ENCODE measurements at regions not wholly inside any gene's neighbourhood (a gene's known extent, or its start where the extent isn't known, plus 50 kb on each side); places are given as distances from the start of the nearest gene placed in this dataset.

GRCh38 chr22:49291169-49291568, 536.5 kb downstream of the BRD1 start:
- Mint-ChIP-seq H3K27ac (ENCODE audit: unreplicated experiment) (no peak overlapping the region), H3K4me1 (no peaks in the 10 kb centered on the region), H3K4me3 (no peak overlapping the region), H3K36me3 (ENCODE audit: low read depth) (no peaks in the 10 kb centered on the region), H3K9me3 (peaks cover 10% of the 10 kb centered on the region), H3K27me3 (ENCODE audit: low read depth) (peaks cover 3% of the 10 kb centered on the region)
- TF ChIP-seq CTCF (conservative IDR thresholded peaks at IDR 0.05), result no peak
- DNase-seq (ENCODE audit: low read depth, low spot score), result no peak

GRCh38 chr22:49290711-49291110, 537.0 kb downstream of the BRD1 start:
- Mint-ChIP-seq H3K9me3 (peaks cover 10% of the 10 kb centered on the region), H3K36me3 (ENCODE audit: low read depth) (no peaks in the 10 kb centered on the region)
- DNase-seq (ENCODE audit: low read depth, low spot score), result no peak

GRCh38 chr22:49289822-49290679, 537.6 kb downstream of the BRD1 start:
- no peaks in the 10 kb centered on the region for H3K4me1 Mint-ChIP-seq
- H3K27ac Mint-ChIP-seq (ENCODE audit: unreplicated experiment), result no peak overlapping the region
- H3K27me3 Mint-ChIP-seq (ENCODE audit: low read depth), result peaks cover 3% of the 10 kb centered on the region
- no peak for DNase-seq (ENCODE audit: low read depth, low spot score)
- TF ChIP-seq CTCF (conservative IDR thresholded peaks at IDR 0.05), result no peak
- no peaks in the 10 kb centered on the region for H3K36me3 Mint-ChIP-seq (ENCODE audit: low read depth)
- peaks cover 10% of the 10 kb centered on the region for H3K9me3 Mint-ChIP-seq
- no peak overlapping the region for H3K4me3 Mint-ChIP-seq

More at GRCh38 chr22:49290711-49291110, 537.0 kb downstream of the BRD1 start:
- no peak overlapping the region for H3K4me3 Mint-ChIP-seq
- TF ChIP-seq CTCF (conservative IDR thresholded peaks at IDR 0.05), result no peak
- H3K27me3 Mint-ChIP-seq (ENCODE audit: low read depth), result peaks cover 3% of the 10 kb centered on the region
- no peaks in the 10 kb centered on the region for H3K4me1 Mint-ChIP-seq
- H3K27ac Mint-ChIP-seq (ENCODE audit: unreplicated experiment), result no peak overlapping the region

GRCh38 chr22:49286181-49286760, 541.4 kb downstream of the BRD1 start:
- Mint-ChIP-seq H3K27ac (ENCODE audit: unreplicated experiment) (no peak overlapping the region), H3K36me3 (ENCODE audit: low read depth) (no peaks in the 10 kb centered on the region), H3K4me3 (no peak overlapping the region), H3K4me1 (no peaks in the 10 kb centered on the region), H3K9me3 (peaks cover 5% of the 10 kb centered on the region), H3K27me3 (ENCODE audit: low read depth) (peaks cover 21% of the 10 kb centered on the region)
- DNase-seq (ENCODE audit: low read depth, low spot score), result no peak
- no peak for TF ChIP-seq CTCF (conservative IDR thresholded peaks at IDR 0.05)

- no peaks in the 10 kb centered on the region for H3K36me3 Mint-ChIP-seq (ENCODE audit: low read depth)
- peaks cover 5% of the 10 kb centered on the region for H3K9me3 Mint-ChIP-seq
- no peak overlapping the region for H3K27ac Mint-ChIP-seq (ENCODE audit: unreplicated experiment)
- H3K27me3 Mint-ChIP-seq (ENCODE audit: low read depth), result peaks cover 26% of the 10 kb centered on the region
- no peaks in the 10 kb centered on the region for H3K4me1 Mint-ChIP-seq
- no peak for DNase-seq (ENCODE audit: low read depth, low spot score)
- TF ChIP-seq CTCF (conservative IDR thresholded peaks at IDR 0.05), result no peak
- no peak overlapping the region for H3K4me3 Mint-ChIP-seq
These were observed 542.7 kb downstream of the BRD1 start for GRCh38 chr22:49284931-49285330.

All from neural crest cell (in vitro differentiated cells).